CD8-positive, alpha-beta memory T cell (primary cell): ENCODE measurements at regions not wholly inside any gene's neighbourhood (a gene's known extent, or its start where the extent isn't known, plus 50 kb on each side); places are given as distances from the start of the nearest gene placed in this dataset.

Experiments
- CTCF ChIA-PET: fragments of 350-600 bp; sonication (Branson Sonifier 250); formaldehyde crosslinking; loops from one replicate; lab custom pipeline; 2021; ENCODE audit warnings: antibody characterized with exemption; lab: Charles Lee
- POLR2A ChIA-PET: fragments of 350-600 bp; sonication (Branson Sonifier 250); formaldehyde crosslinking; loops from one replicate; lab custom pipeline; 2021; ENCODE audit warnings: antibody characterized with exemption; lab: Charles Lee
- DNase-seq, 5 donors: peaks; one replicate each; pipeline versions ENCODE4 v3.0.0 to v3.0.0-alpha.2; 2020 to 2022; ENCODE audit warnings: mixed read lengths in 1 of 5
- H3K27ac ChIP-seq: one replicate; pipeline ENCODE4 v1.7.0; 2013; ENCODE audit warnings: low read depth, mild to moderate bottlenecking, low read length, moderate library complexity
- H3K27me3 ChIP-seq: 2 replicates; pipeline ENCODE4 v1.7.0; 2013; ENCODE audit warnings: low read length, mild to moderate bottlenecking; ENCODE audit not compliant: insufficient read depth, poor library complexity, severe bottlenecking
- H3K36me3 ChIP-seq: 2 replicates; pipeline ENCODE4 v1.7.0; 2013; ENCODE audit warnings: mild to moderate bottlenecking, low read length, moderate library complexity; ENCODE audit not compliant: insufficient read depth
- H3K4me1 ChIP-seq: 2 replicates; pipeline ENCODE4 v1.7.0; 2013; ENCODE audit warnings: mild to moderate bottlenecking, low read length, moderate library complexity; ENCODE audit not compliant: insufficient read depth
- H3K4me3 ChIP-seq: 2 replicates; pipeline ENCODE4 v1.7.0; 2013; ENCODE audit warnings: mild to moderate bottlenecking, low read length
- H3K9me3 ChIP-seq: 2 replicates; pipeline ENCODE4 v1.7.0; 2013; ENCODE audit warnings: mild to moderate bottlenecking, low read length
- H3K27ac Mint-ChIP-seq, 8 donors: one replicate each; pipeline ENCODE4 v1.8.0; 2020 to 2021; ENCODE audit warnings: mixed read lengths in 8 of 8, mild to moderate bottlenecking in 6 of 8, inconsistent platforms in 3 of 8, moderate library complexity in 3 of 8
- H3K27me3 Mint-ChIP-seq, 2 donors: one replicate each; pipeline ENCODE4 v1.8.0; 2020 to 2021; ENCODE audit warnings: mixed read lengths in 2 of 2, mild to moderate bottlenecking in 1 of 2, moderate library complexity in 1 of 2
- H3K36me3 Mint-ChIP-seq, 3 donors: one replicate each; pipeline ENCODE4 v1.8.0; 2020 to 2021; ENCODE audit warnings: mixed read lengths in 3 of 3, inconsistent platforms in 1 of 3, mild to moderate bottlenecking in 1 of 3
- H3K4me1 Mint-ChIP-seq, 3 donors: one replicate each; pipeline ENCODE4 v1.8.0; 2020 to 2021; ENCODE audit warnings: mixed read lengths in 3 of 3, inconsistent platforms in 1 of 3, mild to moderate bottlenecking in 1 of 3
- H3K4me3 Mint-ChIP-seq, 7 donors: one replicate each; pipeline ENCODE4 v1.8.0; 2020 to 2021; ENCODE audit warnings: mixed read lengths in 7 of 7, mild to moderate bottlenecking in 6 of 7, moderate library complexity in 4 of 7, inconsistent platforms in 2 of 7
- H3K9me3 Mint-ChIP-seq, 5 donors: one replicate each; pipeline ENCODE4 v1.8.0; 2020 to 2022; ENCODE audit warnings: mixed read lengths in 5 of 5, mild to moderate bottlenecking in 3 of 5, moderate library complexity in 2 of 5, inconsistent platforms in 1 of 5

DNA sequence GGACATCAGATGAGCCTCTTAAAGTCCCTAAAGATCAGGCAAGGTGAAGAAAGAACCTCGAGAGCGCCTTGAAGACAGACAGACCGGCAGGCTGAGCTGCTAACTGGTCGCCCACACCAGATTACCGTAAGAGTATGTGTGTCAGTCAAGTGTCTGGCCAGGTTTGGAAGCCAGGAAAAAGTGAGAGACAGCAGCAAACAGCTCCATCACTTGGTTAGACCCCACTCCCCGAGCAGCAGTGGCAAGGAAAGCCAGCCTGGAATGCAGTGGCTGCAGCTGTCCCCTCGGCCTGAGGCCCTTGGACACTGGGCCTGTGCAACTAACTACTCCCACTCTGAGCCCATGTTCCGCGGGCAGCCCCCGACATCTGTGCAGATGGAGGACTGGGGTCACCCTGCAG lies 214.1 kb downstream of the DIRAS2 start:
- no peak overlapping the region for H3K4me3 Mint-ChIP-seq
- Histone ChIP-seq H3K27ac (no peak overlapping the region), H3K27me3 (no peaks in the 10 kb centered on the region), H3K4me1 (no peaks in the 10 kb centered on the region), H3K4me3 (no peak overlapping the region), H3K9me3 (no peaks in the 10 kb centered on the region), H3K36me3 (no peaks in the 10 kb centered on the region)
- no peak overlapping the region for H3K27ac Mint-ChIP-seq
- DNase-seq, result no peak
- CTCF ChIA-PET, result no interaction called here
- H3K9me3 Mint-ChIP-seq, result peaks cover 0 to 2% (median 0%) of the 10 kb centered on the region in 5 donors
- H3K4me1 Mint-ChIP-seq, result no peaks in the 10 kb centered on the region
- H3K36me3 Mint-ChIP-seq, result no peaks in the 10 kb centered on the region
- POLR2A ChIA-PET, result no interaction called here
- H3K27me3 Mint-ChIP-seq, result peaks cover 4 to 11% of the 10 kb centered on the region in 2 donors

DNA sequence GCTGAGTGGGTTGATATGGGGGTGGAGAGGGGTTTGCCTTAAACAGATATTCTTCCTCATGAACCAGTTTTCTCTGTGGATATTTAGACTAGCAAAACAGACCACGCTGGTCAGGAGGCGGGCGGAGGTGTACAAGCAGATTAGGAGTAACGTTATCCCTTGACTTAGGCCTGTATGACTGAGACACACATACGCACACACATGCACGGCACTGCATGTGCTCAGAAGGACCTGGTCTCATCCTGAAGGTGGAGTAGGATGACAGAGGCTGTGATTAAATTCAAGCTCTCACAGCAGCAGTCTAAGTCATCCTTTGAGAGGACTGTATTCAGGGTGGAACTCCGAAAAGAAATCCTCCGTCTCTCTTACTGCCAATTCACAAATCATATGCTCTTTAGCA lies 209.7 kb downstream of the DIRAS2 start:
- no peaks in the 10 kb centered on the region for H3K27me3 ChIP-seq
- ChIA-PET CTCF (no interaction called here), POLR2A (no interaction called here)
- H3K36me3 ChIP-seq, result no peaks in the 10 kb centered on the region
- no peaks in the 10 kb centered on the region for H3K9me3 Mint-ChIP-seq
- H3K27me3 Mint-ChIP-seq, result peaks cover 11 to 14% of the 10 kb centered on the region in 2 donors
- H3K27ac ChIP-seq, result no peak overlapping the region
- H3K4me1 ChIP-seq, result no peaks in the 10 kb centered on the region
- no peak overlapping the region for H3K4me3 Mint-ChIP-seq
- no peak for DNase-seq
- no peaks in the 10 kb centered on the region for H3K36me3 Mint-ChIP-seq
- H3K4me1 Mint-ChIP-seq, result no peaks in the 10 kb centered on the region
- no peak overlapping the region for H3K27ac Mint-ChIP-seq
- H3K4me3 ChIP-seq, result no peak overlapping the region
- no peaks in the 10 kb centered on the region for H3K9me3 ChIP-seq

DNA sequence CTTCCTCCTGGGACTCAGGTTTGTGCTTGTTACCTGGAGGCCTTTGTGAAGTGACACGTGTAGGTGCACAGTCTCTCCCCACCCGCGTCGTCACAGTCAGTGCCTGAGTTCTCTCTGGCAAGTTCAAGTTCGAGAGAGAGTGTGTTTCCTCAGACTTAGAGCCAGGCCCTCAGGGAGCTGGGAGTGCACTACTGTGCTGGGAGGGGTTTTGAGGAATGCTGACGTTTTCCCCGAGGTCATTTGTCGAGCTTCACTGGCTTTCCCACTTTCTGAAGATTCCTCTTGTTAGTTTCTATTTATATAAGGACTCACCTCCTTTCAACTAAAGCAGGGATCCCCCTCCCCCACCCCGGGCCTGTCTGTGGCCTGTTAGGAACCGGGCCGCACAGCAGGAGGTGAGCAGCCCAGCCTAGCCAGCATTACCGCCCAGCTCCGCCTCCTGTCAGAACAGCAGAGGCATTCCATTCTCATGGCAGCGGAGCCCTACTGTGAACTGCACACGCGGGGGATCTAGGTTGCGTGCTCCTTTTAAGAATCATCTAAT lies 209.2 kb downstream of the DIRAS2 start:
- H3K36me3 Mint-ChIP-seq, result no peaks in the 10 kb centered on the region
- H3K27ac Mint-ChIP-seq, result no peak overlapping the region
- Histone ChIP-seq H3K9me3 (no peaks in the 10 kb centered on the region), H3K27ac (no peak overlapping the region), H3K4me1 (no peaks in the 10 kb centered on the region), H3K4me3 (no peak overlapping the region), H3K36me3 (no peaks in the 10 kb centered on the region), H3K27me3 (no peaks in the 10 kb centered on the region)
- peaks cover 0 to 3% (median 0%) of the 10 kb centered on the region in 5 donors for H3K9me3 Mint-ChIP-seq
- DNase-seq, result no peak
- H3K4me3 Mint-ChIP-seq, result no peak overlapping the region
- ChIA-PET CTCF (no interaction called here), POLR2A (no interaction called here)
- peaks cover 11 to 14% of the 10 kb centered on the region in 2 donors for H3K27me3 Mint-ChIP-seq
- H3K4me1 Mint-ChIP-seq, result no peaks in the 10 kb centered on the region

DNA sequence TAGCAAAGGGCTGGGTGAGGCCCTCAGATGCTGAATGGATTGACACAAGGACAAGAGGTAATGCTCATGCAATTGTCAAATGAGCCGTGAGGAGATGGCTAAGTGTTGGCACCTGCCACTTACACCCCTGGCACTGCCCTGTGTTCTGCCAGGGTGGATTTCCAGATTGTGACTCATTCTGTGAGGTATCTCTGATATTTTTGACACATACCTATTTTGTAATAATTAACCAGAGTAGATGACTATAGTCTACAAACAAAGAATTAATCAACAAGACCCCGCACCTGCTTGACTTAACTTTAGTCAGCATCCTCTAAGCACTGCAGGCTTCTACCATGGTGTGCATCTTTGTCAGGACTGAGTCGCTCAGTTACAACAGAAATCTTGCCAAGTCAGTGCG lies 200.8 kb downstream of the DIRAS2 start:
- Mint-ChIP-seq H3K27me3 (peaks cover 3 to 9% of the 10 kb centered on the region in 2 donors), H3K36me3 (no peaks in the 10 kb centered on the region), H3K27ac (no peak overlapping the region), H3K4me3 (no peak overlapping the region), H3K9me3 (peaks cover 2 to 18% (median 4%) of the 10 kb centered on the region in 5 donors), H3K4me1 (no peaks in the 10 kb centered on the region)
- POLR2A ChIA-PET, result no interaction called here
- DNase-seq, result no peak
- H3K4me3 ChIP-seq, result no peak overlapping the region
- CTCF ChIA-PET, result no interaction called here
- H3K4me1 ChIP-seq, result no peaks in the 10 kb centered on the region
- no peaks in the 10 kb centered on the region for H3K9me3 ChIP-seq
- no peak overlapping the region for H3K27ac ChIP-seq
- H3K36me3 ChIP-seq, result no peaks in the 10 kb centered on the region
- no peaks in the 10 kb centered on the region for H3K27me3 ChIP-seq

DNA sequence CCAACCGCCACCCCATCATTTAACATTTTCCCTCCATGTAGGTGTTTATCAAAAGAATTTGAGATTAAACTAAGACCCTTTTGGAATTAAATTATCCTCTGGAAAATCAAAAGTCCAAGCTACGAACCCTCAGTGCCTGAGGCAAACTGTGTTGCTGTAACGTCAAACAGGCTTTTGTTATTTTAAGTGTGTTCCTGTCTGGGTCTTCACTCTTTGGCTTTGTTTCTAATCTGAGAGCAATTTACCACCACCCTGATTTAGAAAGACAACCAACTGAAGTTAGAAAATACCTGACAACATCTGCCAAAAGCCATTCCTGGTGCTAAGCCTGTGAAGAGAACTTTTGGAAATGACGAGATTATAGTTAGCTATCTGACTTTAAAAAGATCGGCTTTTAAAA lies 199.9 kb downstream of the DIRAS2 start:
- no peak for DNase-seq
- Mint-ChIP-seq H3K27me3 (peaks cover 3 to 13% of the 10 kb centered on the region in 2 donors), H3K4me1 (no peaks in the 10 kb centered on the region), H3K9me3 (peaks cover 2 to 18% (median 4%) of the 10 kb centered on the region in 5 donors), H3K27ac (no peak overlapping the region), H3K36me3 (no peaks in the 10 kb centered on the region), H3K4me3 (no peak overlapping the region)
- Histone ChIP-seq H3K27ac (no peak overlapping the region), H3K27me3 (no peaks in the 10 kb centered on the region), H3K36me3 (no peaks in the 10 kb centered on the region), H3K4me3 (no peak overlapping the region), H3K9me3 (no peaks in the 10 kb centered on the region), H3K4me1 (no peaks in the 10 kb centered on the region)
- ChIA-PET POLR2A (no interaction called here), CTCF (no interaction called here)

DNA sequence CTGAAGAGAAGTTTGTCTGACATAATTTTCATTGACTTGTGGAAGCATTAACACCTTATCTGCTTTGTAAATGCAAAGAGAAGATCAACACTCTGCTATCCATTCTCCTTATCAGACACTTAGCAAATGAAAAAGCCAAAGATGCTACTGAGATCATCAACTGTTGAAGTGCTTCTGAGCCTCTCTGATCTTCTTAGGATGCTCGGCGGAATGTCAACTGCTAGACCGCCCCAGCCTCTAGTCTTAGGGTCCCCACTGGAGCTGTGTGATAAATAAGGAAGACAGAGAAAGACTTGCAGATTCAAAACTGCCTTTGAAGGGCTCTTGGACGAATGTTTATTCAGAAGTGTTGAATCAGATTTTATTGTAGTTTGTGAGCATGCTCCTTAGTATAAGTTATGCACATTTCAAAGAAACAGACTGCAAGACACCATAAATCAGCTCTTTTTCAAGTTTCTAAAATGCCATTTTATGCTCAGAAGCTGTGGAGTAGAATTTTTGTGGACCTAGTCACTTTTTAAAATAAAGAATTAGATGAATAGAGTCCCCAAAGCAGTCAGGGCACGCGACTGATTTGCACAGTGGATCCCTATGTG lies 197.9 kb downstream of the DIRAS2 start:
- no peaks in the 10 kb centered on the region for H3K4me1 ChIP-seq
- no peak overlapping the region for H3K4me3 ChIP-seq
- DNase-seq, result no peak
- Mint-ChIP-seq H3K4me3 (no peak overlapping the region), H3K27ac (no peak overlapping the region), H3K9me3 (peaks cover 0 to 4% (median 3%) of the 10 kb centered on the region in 5 donors), H3K4me1 (no peaks in the 10 kb centered on the region), H3K27me3 (peaks cover 5 to 13% of the 10 kb centered on the region in 2 donors), H3K36me3 (no peaks in the 10 kb centered on the region)
- POLR2A ChIA-PET, result no interaction called here
- H3K27ac ChIP-seq, result no peak overlapping the region
- CTCF ChIA-PET, result interaction anchor here (1.0 kb wide), 1 partner anchor 9 kb away, joined by 3 read pairs; no protein-coding TSS in a partner anchor
- peaks cover 3% of the 10 kb centered on the region for H3K27me3 ChIP-seq
- H3K9me3 ChIP-seq, result no peaks in the 10 kb centered on the region
- no peaks in the 10 kb centered on the region for H3K36me3 ChIP-seq

DNA sequence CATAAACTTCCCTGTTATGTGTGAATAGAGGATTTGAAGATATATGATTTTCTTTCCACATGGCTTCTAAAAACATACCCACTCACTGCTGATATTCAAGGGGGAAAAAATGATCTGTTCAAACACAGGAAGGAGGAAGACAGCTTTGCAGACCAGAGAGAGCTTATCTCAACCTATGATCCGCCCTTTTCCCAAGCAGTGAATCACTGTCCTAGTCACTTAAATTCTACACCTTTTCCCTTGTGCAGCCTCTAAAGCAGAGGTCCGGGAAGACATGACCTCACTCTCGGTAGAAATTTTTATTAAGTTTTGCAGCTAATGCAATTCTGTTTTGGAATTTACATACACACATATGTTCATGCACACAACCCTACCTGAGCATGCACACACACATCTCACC lies 197.2 kb downstream of the DIRAS2 start:
- no peak for DNase-seq
- Histone ChIP-seq H3K27ac (no peak overlapping the region), H3K9me3 (no peaks in the 10 kb centered on the region), H3K36me3 (no peaks in the 10 kb centered on the region), H3K4me3 (no peak overlapping the region), H3K4me1 (no peaks in the 10 kb centered on the region), H3K27me3 (peaks cover 3% of the 10 kb centered on the region)
- Mint-ChIP-seq H3K4me3 (no peak overlapping the region), H3K4me1 (no peaks in the 10 kb centered on the region), H3K9me3 (peaks cover 0 to 3% (median 0%) of the 10 kb centered on the region in 5 donors), H3K27ac (no peak overlapping the region), H3K27me3 (peaks cover 5 to 13% of the 10 kb centered on the region in 2 donors), H3K36me3 (no peaks in the 10 kb centered on the region)
- ChIA-PET CTCF (no interaction called here), POLR2A (no interaction called here)

DNA sequence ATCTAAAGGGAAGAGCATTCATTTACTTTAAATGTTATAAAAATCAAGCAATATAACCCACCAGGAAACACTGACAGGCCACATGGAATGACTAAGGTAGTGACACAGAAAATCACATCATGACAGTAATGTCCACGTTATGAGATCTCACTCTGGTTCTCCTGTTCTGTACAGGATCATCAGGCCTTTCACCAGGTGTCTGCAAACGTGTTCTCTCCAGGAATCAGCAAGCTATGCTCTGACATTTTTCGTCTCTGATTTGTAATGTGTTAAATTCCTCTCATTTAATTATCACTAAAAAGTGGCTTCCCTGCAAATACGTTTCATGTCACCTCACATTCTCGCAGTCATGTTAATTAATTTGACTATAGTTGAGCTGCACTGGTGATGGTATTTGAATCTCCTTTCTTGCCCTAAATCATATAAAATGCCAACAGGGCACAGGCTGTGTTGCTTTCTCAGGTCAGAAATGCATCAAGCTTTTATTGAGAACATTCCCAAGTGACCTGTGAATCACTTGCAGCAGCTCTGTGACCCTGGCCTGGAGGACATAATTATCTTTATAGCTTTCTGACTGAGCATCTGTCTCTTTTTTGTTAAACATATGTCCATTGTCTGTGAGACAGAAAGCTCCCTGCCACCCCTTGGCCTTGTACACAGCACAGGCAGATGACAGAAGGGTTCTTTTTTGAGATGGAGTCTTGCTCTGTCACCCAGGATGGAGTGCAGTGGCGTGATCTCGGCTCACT lies 196.2 kb downstream of the DIRAS2 start:
- H3K27me3 ChIP-seq, result peaks cover 3% of the 10 kb centered on the region
- Mint-ChIP-seq H3K27me3 (peaks cover 3 to 13% of the 10 kb centered on the region in 2 donors), H3K9me3 (peaks cover 0 to 2% (median 0%) of the 10 kb centered on the region in 5 donors), H3K4me3 (no peak overlapping the region), H3K27ac (no peak overlapping the region), H3K36me3 (no peaks in the 10 kb centered on the region), H3K4me1 (no peaks in the 10 kb centered on the region)
- ChIA-PET CTCF (no interaction called here), POLR2A (no interaction called here)
- H3K9me3 ChIP-seq, result no peaks in the 10 kb centered on the region
- DNase-seq, result no peak
- no peak overlapping the region for H3K27ac ChIP-seq
- H3K4me1 ChIP-seq, result no peaks in the 10 kb centered on the region
- H3K36me3 ChIP-seq, result no peaks in the 10 kb centered on the region
- no peak overlapping the region for H3K4me3 ChIP-seq
